Osteoblast (primary cell): ENCODE measurements at regions not wholly inside any gene's neighbourhood (a gene's known extent, or its start where the extent isn't known, plus 50 kb on each side); places are given as distances from the start of the nearest gene placed in this dataset.

Experiments used
- DNase-seq: peaks from one replicate; pipeline ENCODE4 v3.0.0; 2011; ENCODE audit warnings: low spot score, mixed read lengths; ENCODE audit not compliant: insufficient read length; ENCODE audit errors: missing footprints
- H2AFZ ChIP-seq: 2 replicates; pipeline ENCODE4 v1.6.0; 2011; ENCODE audit warnings: mild to moderate bottlenecking, low read length
- H3K27ac ChIP-seq: 2 replicates; pipeline ENCODE4 v1.5.1; 2011; ENCODE audit warnings: mild to moderate bottlenecking, low read depth, low read length, moderate library complexity
- H3K27me3 ChIP-seq: 2 replicates; pipeline ENCODE4 v1.6.0; 2012; ENCODE audit warnings: mild to moderate bottlenecking, control low read depth, inconsistent platforms, low read length, moderate library complexity; ENCODE audit not compliant: insufficient read depth
- H3K36me3 ChIP-seq: 2 replicates; pipeline ENCODE4 v1.5.1; 2011; ENCODE audit warnings: mild to moderate bottlenecking, low read length, control low read depth, moderate library complexity; ENCODE audit not compliant: insufficient read depth
- H3K4me1 ChIP-seq: 2 replicates; pipeline ENCODE4 v1.5.1; 2011; ENCODE audit warnings: mild to moderate bottlenecking, low read length, control low read depth, moderate library complexity; ENCODE audit not compliant: insufficient read depth
- H3K4me2 ChIP-seq: 2 replicates; pipeline ENCODE4 v1.6.0; 2011; ENCODE audit warnings: mild to moderate bottlenecking, low read length; ENCODE audit not compliant: insufficient read depth
- H3K4me3 ChIP-seq: fragments of 200-600 bp; sonication (generic); 3 replicates; pipeline ENCODE4 v1.5.1; 2012; ENCODE audit warnings: mild to moderate bottlenecking, low read length, inconsistent platforms; ENCODE audit not compliant: insufficient read depth
- H3K79me2 ChIP-seq: 2 replicates; pipeline ENCODE4 v1.6.0; 2012; ENCODE audit warnings: mild to moderate bottlenecking, low read length, control low read depth, inconsistent platforms; ENCODE audit not compliant: insufficient read depth
- H3K9me3 ChIP-seq: 2 replicates; pipeline ENCODE4 v1.5.1; 2011; ENCODE audit warnings: low read depth, low read length, control low read depth
- H4K20me1 ChIP-seq: 2 replicates; pipeline ENCODE4 v1.6.0; 2012; ENCODE audit warnings: mild to moderate bottlenecking, low read length, control low read depth; ENCODE audit not compliant: insufficient read depth
- CTCF ChIP-seq: IDR thresholded peaks from 2 replicates; pipeline ENCODE4 v1.5.1; 2011; ENCODE audit warnings: mild to moderate bottlenecking, low read depth, low read length, moderate library complexity; ENCODE audit errors: extremely low read depth

- Histone ChIP-seq H3K9me3 (no peaks in the 10 kb centered on the region), H4K20me1 (no peaks in the 10 kb centered on the region), H3K27ac (no peak overlapping the region), H3K79me2 (no peaks in the 10 kb centered on the region), H3K36me3 (no peaks in the 10 kb centered on the region), H3K4me1 (no peaks in the 10 kb centered on the region), H3K27me3 (no peaks in the 10 kb centered on the region), H2AFZ (no peak overlapping the region), H3K4me3 (no peak overlapping the region), H3K4me2 (no peak overlapping the region)
- TF ChIP-seq CTCF, result no peak
- DNase-seq, result no peak
Observed at GRCh38 chr13:111873676-111874178, 193.2 kb upstream of the SOX1 start.

- Histone ChIP-seq H4K20me1 (no peaks in the 10 kb centered on the region), H3K4me2 (no peak overlapping the region), H3K79me2 (no peaks in the 10 kb centered on the region), H3K9me3 (no peaks in the 10 kb centered on the region), H3K27me3 (no peaks in the 10 kb centered on the region), H3K4me3 (no peak overlapping the region), H2AFZ (no peak overlapping the region), H3K36me3 (no peaks in the 10 kb centered on the region), H3K27ac (no peak overlapping the region), H3K4me1 (no peaks in the 10 kb centered on the region)
- TF ChIP-seq CTCF, result no peak
- no peak for DNase-seq
Observed at GRCh38 chr13:111874981-111875380, 192.0 kb upstream of the SOX1 start.

- H3K36me3 ChIP-seq, result no peaks in the 10 kb centered on the region
- H3K9me3 ChIP-seq, result no peaks in the 10 kb centered on the region
- TF ChIP-seq CTCF, result no peak
- no peaks in the 10 kb centered on the region for H3K27me3 ChIP-seq
- no peak overlapping the region for H3K4me3 ChIP-seq
- H3K4me2 ChIP-seq, result no peak overlapping the region
- H3K27ac ChIP-seq, result no peak overlapping the region
- H2AFZ ChIP-seq, result no peak overlapping the region
- no peak for DNase-seq
- H4K20me1 ChIP-seq, result no peaks in the 10 kb centered on the region
- no peaks in the 10 kb centered on the region for H3K4me1 ChIP-seq
- H3K79me2 ChIP-seq, result no peaks in the 10 kb centered on the region
Observed at GRCh38 chr13:111875915-111876314, 191.0 kb upstream of the SOX1 start.

- no peaks in the 10 kb centered on the region for H3K9me3 ChIP-seq
- H3K4me1 ChIP-seq, result no peaks in the 10 kb centered on the region
- no peaks in the 10 kb centered on the region for H3K36me3 ChIP-seq
- peak; percentile 5 for DNase-seq
- H2AFZ ChIP-seq, result no peak overlapping the region
- no peaks in the 10 kb centered on the region for H3K27me3 ChIP-seq
- H3K4me2 ChIP-seq, result no peak overlapping the region
- no peaks in the 10 kb centered on the region for H4K20me1 ChIP-seq
- H3K79me2 ChIP-seq, result no peaks in the 10 kb centered on the region
- no peak overlapping the region for H3K4me3 ChIP-seq
- no peak overlapping the region for H3K27ac ChIP-seq
- no peak for TF ChIP-seq CTCF
Observed at GRCh38 chr13:111876506-111876905, 190.4 kb upstream of the SOX1 start.
